Spleen (tissue), 11 donors: ENCODE measurements at regions not wholly inside any gene's neighbourhood (a gene's known extent, or its start where the extent isn't known, plus 50 kb on each side); places are given as distances from the start of the nearest gene placed in this dataset.

Experiments
- DNase-seq: peaks from one replicate; pipeline ENCODE4 v3.0.0-alpha.2; 2020
- H3K27ac ChIP-seq, 8 donors: fragments of 200-600 bp; sonication (generic) in 7 of 8; 1 replicate in 4 of 8; 2 replicates in 4 of 8; pipeline versions ENCODE4 v1.5.0 to v1.8.0; 2016 to 2021; ENCODE audit warnings: inconsistent platforms in 4 of 8, mild to moderate bottlenecking in 4 of 8, moderate library complexity in 1 of 8
- H3K27me3 ChIP-seq, 7 donors: fragments of 200-600 bp; sonication (generic) in 6 of 7; replicated peaks in 1 of 7; 1 replicate in 4 of 7; 2 replicates in 3 of 7; pipeline versions ENCODE4 v1.5.0 to v1.8.0; 2016 to 2021; ENCODE audit warnings: inconsistent platforms in 3 of 7, mild to moderate bottlenecking in 1 of 7
- H3K36me3 ChIP-seq, 6 donors: fragments of 200-600 bp; sonication (generic) in 5 of 6; 1 replicate in 4 of 6; 2 replicates in 2 of 6; pipeline versions ENCODE4 v1.5.0 to v1.8.0; 2016 to 2021; ENCODE audit warnings: inconsistent platforms in 2 of 6
- H3K4me1 ChIP-seq, 6 donors: fragments of 200-600 bp; sonication (generic) in 5 of 6; 1 replicate in 3 of 6; 2 replicates in 3 of 6; pipeline versions ENCODE4 v1.5.0 to v1.8.0; 2016 to 2021; ENCODE audit warnings: inconsistent platforms in 3 of 6
- H3K4me3 ChIP-seq, 8 donors: fragments of 200-600 bp; sonication (generic) in 7 of 8; 1 replicate in 4 of 8; 2 replicates in 4 of 8; pipeline versions ENCODE4 v1.5.0 to v1.8.0; 2016 to 2021; ENCODE audit warnings: inconsistent platforms in 4 of 8, mild to moderate bottlenecking in 4 of 8, moderate library complexity in 2 of 8
- H3K9me3 ChIP-seq, 8 donors: fragments of 200-600 bp; sonication (generic) in 7 of 8; 1 replicate in 4 of 8; 2 replicates in 4 of 8; pipeline versions ENCODE4 v1.5.0 to v1.8.0; 2016 to 2021; ENCODE audit warnings: inconsistent platforms in 4 of 8
- POLR2A ChIP-seq, 3 donors: fragments of 450-650 bp; IDR thresholded peaks; one replicate each; pipeline ENCODE4 v1.5.1; 2017; ENCODE audit warnings: antibody characterized with exemption in 3 of 3, mild to moderate bottlenecking in 1 of 3
- POLR2AphosphoS5 ChIP-seq, 3 donors: sonication (generic); formaldehyde crosslinking; IDR thresholded peaks; one replicate each; pipeline ENCODE4 v1.5.1; 2017; ENCODE audit warnings: antibody characterized with exemption in 3 of 3
- WGBS, 5 donors: extraction: QIAGEN DNeasy Blood & Tissue Kit in 3 of 5; methylation state at CpG; one replicate each; pipeline versions ENCODE4 v1.1.5 to v1.1.7; 2013 to 2018; 5-methylcytosine and 5-hydroxymethylcytosine counted together
- intact Hi-C: fragments of 100-400 bp; cut with DNase I; formaldehyde crosslinking; loops from one replicate; pipeline ENCODE4 v1.15.0; 2023; ENCODE audit warnings: low total_unique reads
- TF ChIP-seq, protein P1 (sequence below), 11 experiments: fragments of 200-600 bp in 7 of 11; fragments of 450-650 bp in 4 of 11; sonication (generic) in 4 of 11; IDR thresholded peaks in 8 of 11; conservative IDR thresholded peaks in 3 of 11; 1 replicate in 7 of 11; 2 replicates in 4 of 11; pipeline versions ENCODE4 v1.4.0 to v1.8.0; 2016 to 2021; ENCODE audit warnings: antibody characterized with exemption in 11 of 11, inconsistent platforms in 4 of 11, mild to moderate bottlenecking in 1 of 11
- donor health status: healthy with polysubstance abuse.
- donor health status: DM: no; HTN: no; CAD: no; lungs with moderate emphysema.
- donor health status: DM: no; HTN: no; CAD: no.
- donor health status: Bipolar disorder and iron deficiency.
- donor health status: healthy.
- donor health status: DM: no; HTN: no; CAD: no.
- donor health status: DM: yes; HTN: yes; CAD: no.

GRCh38 chr16:80408014-80408413, 132.8 kb upstream of the DYNLRB2 start:
- TF ChIP-seq POLR2A (IDR thresholded peaks at IDR 0.05), result no peak
- 70 to 86% (median 73%) methylated on average over 1 of the region's 1 CpG for WGBS, 5 donors
- intact Hi-C loops, result no loop called here
- Histone ChIP-seq H3K4me3 (no peak overlapping the region), H3K27ac (no peak overlapping the region), H3K4me1 (no peaks in the 10 kb centered on the region), H3K9me3 (no peaks in the 10 kb centered on the region), H3K36me3 (no peaks in the 10 kb centered on the region), H3K27me3 (peaks cover 0 to 30% (median 0%) of the 10 kb centered on the region in 7 donors)
- DNase-seq, result no peak

DNA sequence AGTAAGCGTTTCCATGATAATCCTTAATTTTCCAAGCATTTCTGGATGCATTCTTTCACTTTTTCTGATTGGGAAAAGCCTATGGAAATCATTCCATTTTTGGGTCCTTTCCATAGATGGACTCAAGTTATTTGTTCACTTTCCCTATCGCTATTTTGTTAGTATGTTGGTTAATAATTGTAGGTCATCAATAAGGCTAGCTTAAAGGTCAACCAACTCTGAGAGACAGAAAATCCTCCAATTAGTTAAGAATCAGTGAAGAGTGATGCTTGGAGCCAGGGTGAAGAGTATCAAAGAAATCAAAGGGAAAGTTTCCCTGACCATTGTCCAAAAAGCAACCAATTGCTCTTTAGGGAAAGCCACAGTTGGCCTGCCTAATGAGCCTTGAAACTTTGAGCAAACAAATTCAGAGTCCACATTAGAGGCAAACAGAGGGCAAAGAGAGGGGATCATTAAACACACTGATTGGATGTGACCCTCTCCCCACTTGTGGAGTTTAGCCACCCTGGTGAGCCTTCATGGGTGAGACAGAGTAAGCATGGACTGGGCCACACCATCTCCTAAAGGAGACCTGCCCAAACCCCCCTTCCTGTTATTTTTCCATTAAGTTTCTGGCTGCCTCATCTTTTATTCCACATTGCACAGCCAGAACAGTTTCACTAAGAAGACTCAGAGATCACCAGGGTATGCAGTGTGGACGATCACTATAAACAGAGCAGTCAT, 133.4 kb upstream of the DYNLRB2 start:
- peaks cover 0 to 33% (median 0%) of the 10 kb centered on the region in 7 donors for H3K27me3 ChIP-seq
- H3K27ac ChIP-seq, result no peak overlapping the region
- no peaks in the 10 kb centered on the region for H3K4me1 ChIP-seq
- H3K36me3 ChIP-seq, result no peaks in the 10 kb centered on the region
- intact Hi-C loops, result no loop called here
- WGBS, 5 donors, result 83 to 94% (median 87%) methylated on average over 3 of the region's 3 CpGs
- TF ChIP-seq, protein P1, sequence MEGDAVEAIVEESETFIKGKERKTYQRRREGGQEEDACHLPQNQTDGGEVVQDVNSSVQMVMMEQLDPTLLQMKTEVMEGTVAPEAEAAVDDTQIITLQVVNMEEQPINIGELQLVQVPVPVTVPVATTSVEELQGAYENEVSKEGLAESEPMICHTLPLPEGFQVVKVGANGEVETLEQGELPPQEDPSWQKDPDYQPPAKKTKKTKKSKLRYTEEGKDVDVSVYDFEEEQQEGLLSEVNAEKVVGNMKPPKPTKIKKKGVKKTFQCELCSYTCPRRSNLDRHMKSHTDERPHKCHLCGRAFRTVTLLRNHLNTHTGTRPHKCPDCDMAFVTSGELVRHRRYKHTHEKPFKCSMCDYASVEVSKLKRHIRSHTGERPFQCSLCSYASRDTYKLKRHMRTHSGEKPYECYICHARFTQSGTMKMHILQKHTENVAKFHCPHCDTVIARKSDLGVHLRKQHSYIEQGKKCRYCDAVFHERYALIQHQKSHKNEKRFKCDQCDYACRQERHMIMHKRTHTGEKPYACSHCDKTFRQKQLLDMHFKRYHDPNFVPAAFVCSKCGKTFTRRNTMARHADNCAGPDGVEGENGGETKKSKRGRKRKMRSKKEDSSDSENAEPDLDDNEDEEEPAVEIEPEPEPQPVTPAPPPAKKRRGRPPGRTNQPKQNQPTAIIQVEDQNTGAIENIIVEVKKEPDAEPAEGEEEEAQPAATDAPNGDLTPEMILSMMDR (IDR thresholded peaks at IDR 0.05 in 8 of 11, conservative IDR thresholded peaks at IDR 0.05 in 3 of 11), result no peak
- TF ChIP-seq POLR2A (IDR thresholded peaks at IDR 0.05) (no peak), POLR2AphosphoS5 (IDR thresholded peaks at IDR 0.05) (no peak)
- DNase-seq, result no peak
- no peak overlapping the region for H3K4me3 ChIP-seq
- no peaks in the 10 kb centered on the region for H3K9me3 ChIP-seq

DNA sequence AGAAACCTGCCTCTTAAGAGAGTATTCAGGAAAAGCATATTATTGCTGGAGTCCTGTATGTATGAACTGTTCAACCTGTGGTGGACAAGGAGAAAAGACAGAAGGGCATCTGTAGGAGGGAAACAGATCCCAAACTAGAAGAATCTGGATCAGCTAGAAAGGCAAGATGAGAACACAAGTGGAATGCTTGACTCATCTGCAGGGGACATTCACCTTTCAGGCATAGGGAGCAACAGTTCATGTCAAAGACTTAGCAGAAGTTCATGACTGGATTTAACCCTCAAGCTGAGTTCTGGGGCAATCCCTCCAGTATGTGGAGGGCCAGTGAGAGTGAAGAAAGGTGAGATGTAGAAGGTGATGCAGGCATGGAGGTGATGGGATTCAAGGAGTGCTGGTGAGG, 135.9 kb upstream of the DYNLRB2 start:
- H3K27me3 ChIP-seq, result peaks cover 0 to 33% (median 0%) of the 10 kb centered on the region in 7 donors
- intact Hi-C loops, result no loop called here
- H3K4me1 ChIP-seq, result no peaks in the 10 kb centered on the region
- H3K27ac ChIP-seq, result no peak overlapping the region
- TF ChIP-seq POLR2AphosphoS5 (IDR thresholded peaks at IDR 0.05) (no peak), POLR2A (IDR thresholded peaks at IDR 0.05) (no peak)
- TF ChIP-seq, protein P1 (IDR thresholded peaks at IDR 0.05 in 8 of 11, conservative IDR thresholded peaks at IDR 0.05 in 3 of 11), result no peak
- no peaks in the 10 kb centered on the region for H3K9me3 ChIP-seq
- no peak overlapping the region for H3K4me3 ChIP-seq
- DNase-seq, result no peak
- H3K36me3 ChIP-seq, result no peaks in the 10 kb centered on the region

GRCh38 chr16:80403894-80404293, 136.9 kb upstream of the DYNLRB2 start:
- no peak overlapping the region for H3K4me3 ChIP-seq
- H3K27ac ChIP-seq, result no peak overlapping the region
- intact Hi-C loops, result no loop called here
- no peak for DNase-seq
- no peaks in the 10 kb centered on the region for H3K4me1 ChIP-seq
- TF ChIP-seq POLR2A (IDR thresholded peaks at IDR 0.05) (no peak), POLR2AphosphoS5 (IDR thresholded peaks at IDR 0.05) (no peak)
- TF ChIP-seq, protein P1 (IDR thresholded peaks at IDR 0.05 in 8 of 11, conservative IDR thresholded peaks at IDR 0.05 in 3 of 11), result no peak
- WGBS, 5 donors, result 61 to 75% (median 62%) methylated on average over 3 of the region's 3 CpGs
- H3K36me3 ChIP-seq, result no peaks in the 10 kb centered on the region
- no peaks in the 10 kb centered on the region for H3K9me3 ChIP-seq
- H3K27me3 ChIP-seq, result peaks cover 0 to 33% (median 0%) of the 10 kb centered on the region in 7 donors
